ENCODE measurements at regions not wholly inside any gene's neighbourhood (a gene's known extent, or its start where the extent isn't known, plus 50 kb on each side); places are given as distances from the start of the nearest gene placed in this dataset.

DNA sequence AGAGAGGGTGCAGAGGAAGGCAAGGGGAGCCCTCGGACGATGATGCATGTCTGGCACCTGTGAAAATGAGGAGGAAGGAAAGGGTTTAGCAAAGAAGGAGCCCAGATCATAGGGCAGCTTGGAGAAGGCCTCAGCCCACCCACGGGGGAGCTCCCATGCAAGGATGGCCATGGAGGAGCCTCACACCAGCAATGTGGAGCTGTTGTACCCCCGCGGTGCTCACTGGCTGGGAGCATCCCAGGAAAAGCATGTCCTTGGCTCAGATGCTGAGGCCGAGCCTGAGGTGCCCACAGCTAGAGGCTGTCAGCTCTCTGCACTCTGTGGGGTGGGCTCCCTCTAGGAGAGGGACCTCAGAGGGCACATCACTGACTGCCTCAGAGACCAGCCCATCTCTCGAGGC lies 622.6 kb downstream of the AACS start:
- no peak for DNase-seq (ENCODE audit: extremely low read depth, low read depth)
- no peak overlapping the region for H3K4me3 ChIP-seq (replicated peaks; ENCODE audit: low read depth, low read length)
- TF ChIP-seq, protein P1, sequence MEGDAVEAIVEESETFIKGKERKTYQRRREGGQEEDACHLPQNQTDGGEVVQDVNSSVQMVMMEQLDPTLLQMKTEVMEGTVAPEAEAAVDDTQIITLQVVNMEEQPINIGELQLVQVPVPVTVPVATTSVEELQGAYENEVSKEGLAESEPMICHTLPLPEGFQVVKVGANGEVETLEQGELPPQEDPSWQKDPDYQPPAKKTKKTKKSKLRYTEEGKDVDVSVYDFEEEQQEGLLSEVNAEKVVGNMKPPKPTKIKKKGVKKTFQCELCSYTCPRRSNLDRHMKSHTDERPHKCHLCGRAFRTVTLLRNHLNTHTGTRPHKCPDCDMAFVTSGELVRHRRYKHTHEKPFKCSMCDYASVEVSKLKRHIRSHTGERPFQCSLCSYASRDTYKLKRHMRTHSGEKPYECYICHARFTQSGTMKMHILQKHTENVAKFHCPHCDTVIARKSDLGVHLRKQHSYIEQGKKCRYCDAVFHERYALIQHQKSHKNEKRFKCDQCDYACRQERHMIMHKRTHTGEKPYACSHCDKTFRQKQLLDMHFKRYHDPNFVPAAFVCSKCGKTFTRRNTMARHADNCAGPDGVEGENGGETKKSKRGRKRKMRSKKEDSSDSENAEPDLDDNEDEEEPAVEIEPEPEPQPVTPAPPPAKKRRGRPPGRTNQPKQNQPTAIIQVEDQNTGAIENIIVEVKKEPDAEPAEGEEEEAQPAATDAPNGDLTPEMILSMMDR (IDR thresholded peaks at IDR 0.05; ENCODE audit: low read depth, low read length, missing control alignments), result no peak

DNA sequence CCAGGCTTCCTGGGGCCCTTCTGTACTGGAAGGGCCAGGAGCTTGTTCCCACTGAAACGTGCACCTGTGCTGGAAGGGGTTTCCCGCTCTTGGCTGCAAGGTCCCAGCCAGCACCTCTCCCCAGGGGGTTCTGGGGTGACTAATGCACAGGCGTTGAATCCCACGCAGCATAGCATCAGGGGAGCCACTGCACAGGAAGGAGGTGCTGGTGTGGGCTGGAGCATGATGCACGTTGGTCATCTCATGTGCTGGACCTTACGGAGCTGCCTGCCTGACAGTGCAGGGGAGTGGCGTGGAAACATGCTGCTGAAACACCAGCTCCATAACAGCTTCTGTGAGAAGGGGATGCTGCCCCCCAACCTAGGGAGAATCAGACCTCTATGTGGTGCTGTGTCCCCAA lies 623.0 kb downstream of the AACS start:
- no peak for DNase-seq (ENCODE audit: extremely low read depth, low read depth)
- H3K4me3 ChIP-seq (replicated peaks; ENCODE audit: low read depth, low read length), result no peak overlapping the region
- TF ChIP-seq, protein P1 (IDR thresholded peaks at IDR 0.05; ENCODE audit: low read depth, low read length, missing control alignments), result no peak

DNA sequence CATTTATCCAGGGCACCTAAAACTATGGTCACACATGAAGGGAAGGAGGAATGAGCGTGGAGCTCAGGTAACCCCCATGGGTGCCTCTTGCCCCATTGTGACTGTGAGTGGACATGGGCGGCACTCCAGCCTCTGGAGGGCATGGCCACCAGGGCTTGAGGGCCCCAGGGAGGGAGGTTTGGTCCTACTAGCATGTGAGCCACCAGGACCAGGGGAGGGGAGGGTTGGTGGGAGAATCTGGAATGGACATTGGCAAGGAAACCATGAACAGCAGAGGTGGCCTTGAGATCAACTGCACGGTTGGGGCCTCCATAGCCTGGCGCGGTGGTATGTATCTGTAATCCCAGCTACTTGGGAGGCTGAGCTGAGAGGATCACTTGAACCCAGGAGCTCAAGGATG lies 623.6 kb downstream of the AACS start:
- TF ChIP-seq, protein P1 (IDR thresholded peaks at IDR 0.05; ENCODE audit: low read depth, low read length, missing control alignments), result no peak
- no peak overlapping the region for H3K4me3 ChIP-seq (replicated peaks; ENCODE audit: low read depth, low read length)
- no peak for DNase-seq (ENCODE audit: extremely low read depth, low read depth)

DNA sequence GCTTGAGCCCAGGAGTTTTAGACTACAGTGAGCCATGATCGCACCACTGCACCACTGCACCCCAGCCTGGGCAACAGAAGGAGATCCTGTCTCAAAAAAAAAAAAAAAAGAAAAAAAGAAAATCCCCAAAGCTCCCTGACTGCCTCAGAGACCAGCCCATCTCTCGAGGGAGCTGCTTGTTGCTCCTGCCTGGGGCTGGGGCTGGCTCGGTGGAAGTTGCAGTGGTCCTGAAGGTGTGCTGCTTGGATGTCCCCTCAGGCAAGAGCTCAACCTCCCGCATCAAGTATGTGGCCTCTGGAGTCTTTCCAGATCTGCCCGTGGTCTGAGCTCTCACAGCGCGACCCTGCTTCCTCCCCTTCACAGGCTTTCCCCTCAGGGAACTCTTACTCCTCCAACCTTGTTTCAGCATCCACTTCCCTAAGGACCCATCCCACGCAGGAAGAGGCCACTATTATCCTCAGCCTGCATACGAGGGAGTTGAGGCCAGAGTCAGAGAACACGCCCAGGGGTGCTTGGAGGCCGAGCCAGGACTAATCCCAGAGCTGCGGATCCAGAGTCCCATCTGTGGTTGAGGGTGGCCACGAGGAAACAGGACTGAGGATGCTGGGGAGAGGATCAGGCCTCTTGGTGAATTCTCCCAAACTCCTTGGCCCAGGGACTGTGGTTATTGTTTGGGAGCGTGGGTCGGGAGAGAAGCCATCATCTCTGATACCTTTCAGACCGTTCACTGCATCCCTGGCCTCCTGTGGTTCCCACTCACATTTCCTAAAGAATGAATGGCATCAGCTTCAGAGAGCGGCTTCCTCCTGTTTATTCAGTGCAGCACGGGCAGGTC lies 624.6 kb downstream of the AACS start:
- TF ChIP-seq, protein P1 (IDR thresholded peaks at IDR 0.05; ENCODE audit: low read depth, low read length, missing control alignments), result no peak
- no peak overlapping the region for H3K4me3 ChIP-seq (replicated peaks; ENCODE audit: low read depth, low read length)
- DNase-seq (ENCODE audit: extremely low read depth, low read depth), result no peak

DNA sequence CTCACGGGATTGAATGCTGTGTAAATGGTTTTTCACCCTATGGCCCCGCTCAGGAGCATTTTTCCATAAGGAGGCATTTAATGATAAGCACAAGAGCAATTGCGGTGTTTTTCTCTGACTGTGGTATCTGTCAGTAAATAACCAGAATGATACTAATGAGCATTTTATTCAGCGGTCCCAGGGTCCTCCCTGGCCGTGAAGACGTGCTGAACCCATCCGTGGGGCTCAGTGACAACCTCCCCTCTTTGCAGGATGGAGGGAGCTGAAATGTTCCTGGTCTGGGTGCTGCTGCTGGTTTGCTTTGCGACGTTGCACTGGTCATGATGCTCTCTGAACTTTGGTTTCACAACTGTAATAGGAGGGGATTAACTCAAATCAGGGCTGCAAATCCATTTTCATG lies 625.6 kb downstream of the AACS start:
- TF ChIP-seq, protein P1 (IDR thresholded peaks at IDR 0.05; ENCODE audit: low read depth, low read length, missing control alignments), result no peak
- no peak overlapping the region for H3K4me3 ChIP-seq (replicated peaks; ENCODE audit: low read depth, low read length)
- DNase-seq (ENCODE audit: extremely low read depth, low read depth), result no peak

DNA sequence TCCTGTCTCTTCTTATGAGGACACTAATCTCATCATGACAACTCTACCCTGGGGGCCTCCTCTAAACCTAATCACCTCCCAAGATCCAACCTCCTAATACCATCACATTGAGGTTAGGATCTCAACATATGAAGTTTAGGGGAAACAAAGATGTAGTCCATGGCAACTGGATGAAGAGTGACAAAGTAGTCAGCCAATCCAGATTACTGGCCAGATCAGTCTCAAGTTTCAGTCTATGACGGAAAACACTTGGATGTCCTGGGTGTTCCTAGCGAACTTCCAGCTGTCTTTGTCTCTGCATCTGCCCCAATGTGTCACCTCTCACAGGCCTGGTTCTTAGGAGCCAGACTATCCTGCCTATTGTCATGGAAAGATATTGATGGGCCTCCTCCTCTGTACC lies 630.8 kb downstream of the AACS start:
- TF ChIP-seq, protein P1 (IDR thresholded peaks at IDR 0.05; ENCODE audit: low read depth, low read length, missing control alignments), result no peak
- DNase-seq (ENCODE audit: extremely low read depth, low read depth), result no peak
- no peak overlapping the region for H3K4me3 ChIP-seq (replicated peaks; ENCODE audit: low read depth, low read length)

DNA sequence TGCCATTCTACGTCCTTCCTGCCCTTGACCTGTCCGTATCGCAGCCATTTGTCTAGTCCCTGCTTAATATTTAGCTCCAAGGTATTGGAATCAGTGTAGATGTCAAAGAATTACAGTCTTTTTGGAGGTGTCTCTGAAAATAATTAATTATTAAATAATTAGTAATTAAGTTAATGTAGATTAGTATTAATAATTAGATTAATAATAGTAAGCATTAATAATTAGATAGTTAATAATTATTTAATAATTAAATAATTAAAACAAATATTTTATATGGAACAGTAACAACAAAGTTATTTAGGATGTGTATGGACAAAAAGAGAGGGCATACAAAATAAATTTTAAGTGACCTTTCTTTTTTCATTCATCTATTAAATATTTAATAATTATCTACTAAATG lies 639.6 kb downstream of the AACS start:
- TF ChIP-seq, protein P1 (IDR thresholded peaks at IDR 0.05; ENCODE audit: low read depth, low read length, missing control alignments), result no peak
- no peak for DNase-seq (ENCODE audit: extremely low read depth, low read depth)
- H3K4me3 ChIP-seq (replicated peaks; ENCODE audit: low read depth, low read length), result no peak overlapping the region
